Limb (tissue), 2 donors: ENCODE measurements at regions not wholly inside any gene's neighbourhood (a gene's known extent, or its start where the extent isn't known, plus 50 kb on each side); places are given as distances from the start of the nearest gene placed in this dataset.
"Not testable (repeated sequence)": the region's sequence is repeated elsewhere in the genome, so short reads cannot be mapped to it uniquely, and the experiment has no call there.

Experiments used
- DNase-seq, 2 donors: peaks; one replicate each; pipeline ENCODE4 v3.0.0-alpha.2; 2016; ENCODE audit errors: extremely low spot score in 2 of 2

DNA sequence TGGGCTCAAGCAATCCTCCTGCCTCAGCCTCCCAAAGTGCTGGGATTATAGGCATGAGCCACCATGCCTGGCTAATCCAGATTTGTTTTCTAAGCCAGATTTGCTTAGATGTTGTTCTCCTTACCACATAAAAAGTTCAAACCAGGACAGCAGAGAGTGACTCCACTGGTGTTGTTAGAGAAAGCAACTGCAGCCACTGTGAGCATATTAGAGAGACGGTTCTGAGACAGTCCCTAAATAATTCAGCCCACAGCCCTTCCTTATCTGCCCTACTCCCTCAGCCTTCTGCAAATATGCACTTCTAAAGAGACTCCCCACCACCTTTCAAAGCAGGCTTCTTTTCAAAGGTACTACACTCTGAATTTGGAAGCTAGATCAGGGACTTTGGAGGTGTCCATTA is 96.1 kb downstream of the DRD1 start:
- no peak for DNase-seq

GRCh38 chr5:175347027-175347426 is 97.0 kb downstream of the DRD1 start:
- DNase-seq, result no peak

GRCh38 chr5:175344331-175345195 is 99.4 kb downstream of the DRD1 start:
- no peak for DNase-seq

DNA sequence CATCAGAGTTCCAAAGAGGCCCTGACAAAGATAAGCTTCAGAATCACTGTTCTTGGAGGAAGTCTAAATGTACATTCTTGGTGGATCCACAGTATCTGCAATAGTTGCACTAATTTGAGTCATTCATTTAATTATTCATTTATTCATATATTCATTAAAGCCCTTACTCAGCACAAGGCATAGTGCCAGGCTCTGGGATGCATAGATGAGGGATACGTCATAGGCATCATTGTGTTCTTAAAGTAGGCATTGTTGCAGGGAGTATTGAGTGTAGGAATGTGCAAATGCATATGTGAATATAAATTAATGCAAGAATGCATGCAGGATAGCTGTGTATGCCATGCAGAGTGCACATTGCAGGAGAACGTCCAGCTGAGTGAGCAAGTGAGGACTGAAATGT is 100.7 kb downstream of the DRD1 start:
- DNase-seq, result no peak

GRCh38 chr5:175340180-175340579 is 103.8 kb downstream of the DRD1 start:
- no peak for DNase-seq

- DNase-seq, result no peak
Observed at GRCh38 chr5:175337680-175338079, 106.3 kb downstream of the DRD1 start.

DNA sequence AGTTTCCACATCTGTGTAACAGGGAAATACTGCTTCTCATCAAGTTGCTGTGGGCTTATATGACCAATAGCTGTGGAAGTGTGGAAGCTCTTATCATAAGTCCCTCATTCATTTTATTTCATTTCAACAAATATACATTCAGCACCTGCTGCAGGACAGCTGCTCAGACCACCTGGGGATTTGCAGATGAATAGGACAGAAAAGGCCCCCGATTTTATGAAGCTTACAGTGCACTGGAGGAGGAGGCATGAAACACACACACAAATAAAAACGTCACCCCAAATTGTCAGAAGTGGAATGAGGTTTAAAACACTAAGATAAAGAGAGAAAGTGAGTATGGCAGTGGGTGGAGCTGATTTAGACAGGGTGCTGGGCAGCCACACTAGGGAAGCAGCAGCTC is 107.2 kb downstream of the DRD1 start:
- DNase-seq, result no peak

DNA sequence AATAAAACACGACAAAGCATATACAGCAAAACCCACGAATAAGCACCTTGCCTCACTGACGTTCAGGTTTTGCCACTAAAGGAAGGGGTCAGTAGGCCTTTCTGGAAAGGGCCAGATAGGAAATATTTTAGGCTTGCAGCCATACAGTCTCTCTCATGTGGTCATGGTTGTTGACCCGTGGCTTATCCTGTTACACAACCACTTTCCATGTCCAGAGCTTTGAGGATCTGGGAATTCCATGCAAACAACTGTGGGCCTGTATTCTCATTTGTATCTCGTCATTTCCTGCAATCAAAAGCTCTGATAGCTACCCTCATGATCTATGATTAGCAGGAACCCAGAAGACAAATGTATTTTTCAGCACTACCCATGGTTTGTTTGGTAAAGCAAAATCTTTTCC is 108.3 kb downstream of the DRD1 start:
- DNase-seq, result no peak

DNA sequence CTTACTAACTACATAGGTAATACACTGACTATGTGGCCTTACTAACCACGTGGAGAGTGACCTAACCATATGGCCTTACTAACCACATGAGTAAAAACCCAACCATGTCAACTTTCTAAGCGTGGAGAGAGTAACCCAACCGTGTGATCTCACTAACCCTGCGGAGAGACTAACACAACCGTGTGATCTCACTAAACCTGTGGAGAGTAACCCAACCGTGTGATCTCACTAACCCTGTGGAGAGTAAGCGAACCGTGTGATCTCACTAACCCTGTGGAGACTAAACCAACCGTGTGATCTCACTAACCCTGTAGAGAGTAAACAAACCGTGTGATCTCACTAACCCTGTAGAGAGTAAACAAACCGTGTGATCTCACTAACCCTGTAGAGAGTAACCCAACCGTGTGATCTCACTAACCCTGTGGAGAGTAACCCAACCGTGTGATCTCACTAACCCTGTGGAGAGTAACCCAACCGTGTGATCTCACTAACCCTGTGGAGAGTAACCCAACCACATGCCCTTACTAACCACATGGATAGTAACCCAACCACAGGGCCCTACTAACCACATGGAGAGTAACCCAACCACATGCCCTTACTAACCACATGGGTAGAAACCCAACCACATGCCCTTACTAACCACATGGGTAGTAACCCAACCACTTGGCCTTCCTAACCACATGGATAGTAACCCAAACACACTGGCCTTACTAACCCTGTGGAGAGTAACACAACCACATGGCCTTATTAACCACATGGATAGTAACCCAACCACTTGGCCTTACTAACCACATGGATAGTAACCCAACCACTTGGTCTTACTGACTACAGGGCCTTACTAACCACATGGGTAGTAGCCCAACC is 112.6 kb downstream of the DRD1 start:
- not testable (repeated sequence) for DNase-seq

DNA sequence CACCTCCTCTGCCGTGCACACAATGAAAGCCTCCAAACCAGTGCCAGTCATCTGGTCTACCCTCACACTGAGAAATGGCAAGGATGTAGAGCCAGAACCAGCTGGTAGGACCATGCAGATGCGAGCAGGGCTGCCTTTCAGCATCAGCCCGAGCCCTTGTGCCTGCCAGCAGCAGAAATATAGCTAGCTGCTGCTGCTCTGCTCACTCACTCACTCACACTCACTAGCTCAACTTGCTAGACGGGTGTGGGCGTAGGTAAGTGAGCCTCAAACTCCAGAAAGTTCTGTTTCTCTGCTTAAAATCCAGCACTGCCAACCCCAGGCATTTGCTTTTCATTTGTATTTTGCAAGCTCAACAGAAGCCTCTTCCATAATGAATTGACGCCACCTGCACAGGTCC is 114.0 kb downstream of the DRD1 start:
- no peak for DNase-seq

DNA sequence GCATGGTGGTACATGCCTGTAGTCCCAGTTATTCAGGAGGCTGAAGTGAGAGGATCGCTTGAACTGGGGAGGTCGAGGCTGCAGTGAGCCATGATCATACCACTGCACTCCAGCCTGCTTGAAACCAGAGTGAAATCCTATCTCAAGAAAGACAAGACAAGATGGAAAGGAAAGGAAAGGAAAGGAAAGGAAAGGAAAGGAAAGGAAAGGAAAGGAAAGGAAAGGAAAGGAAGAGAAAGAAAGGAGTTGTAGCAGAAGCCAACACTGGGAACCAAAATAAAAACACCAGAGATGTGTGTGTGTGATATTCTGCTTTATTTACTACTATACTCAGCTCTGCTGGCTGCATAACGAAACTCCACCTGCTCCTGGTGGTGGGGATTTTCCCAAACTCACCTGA is 115.3 kb downstream of the DRD1 start:
- no peak for DNase-seq

- no peak for DNase-seq
Observed at GRCh38 chr5:175328176-175328575, 115.8 kb downstream of the DRD1 start.

GRCh38 chr5:175325681-175326080 is 118.3 kb downstream of the DRD1 start:
- DNase-seq, result no peak

- peak; percentile 29 to 52 for DNase-seq
Observed at GRCh38 chr5:175321927-175322532, 122.0 kb downstream of the DRD1 start.

DNA sequence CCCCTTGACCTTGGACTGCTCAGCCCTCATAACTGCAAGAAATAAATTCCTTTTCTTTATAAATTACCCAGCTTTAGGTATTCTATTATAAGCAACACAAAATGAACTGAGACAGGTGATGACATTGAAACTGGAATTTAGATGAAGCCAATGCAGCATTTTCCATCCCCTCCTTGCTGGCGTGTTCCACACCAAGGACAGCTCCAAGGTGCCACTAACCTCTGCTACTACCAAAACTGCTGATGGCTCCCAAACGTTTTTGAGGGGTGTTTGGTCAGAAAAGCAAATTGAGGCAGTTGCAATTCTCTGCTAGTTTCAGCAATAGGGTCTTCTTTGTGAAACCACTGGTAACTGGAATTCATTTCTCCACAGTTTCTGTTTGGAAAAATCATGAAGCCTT is 124.8 kb downstream of the DRD1 start:
- DNase-seq, result no peak

DNA sequence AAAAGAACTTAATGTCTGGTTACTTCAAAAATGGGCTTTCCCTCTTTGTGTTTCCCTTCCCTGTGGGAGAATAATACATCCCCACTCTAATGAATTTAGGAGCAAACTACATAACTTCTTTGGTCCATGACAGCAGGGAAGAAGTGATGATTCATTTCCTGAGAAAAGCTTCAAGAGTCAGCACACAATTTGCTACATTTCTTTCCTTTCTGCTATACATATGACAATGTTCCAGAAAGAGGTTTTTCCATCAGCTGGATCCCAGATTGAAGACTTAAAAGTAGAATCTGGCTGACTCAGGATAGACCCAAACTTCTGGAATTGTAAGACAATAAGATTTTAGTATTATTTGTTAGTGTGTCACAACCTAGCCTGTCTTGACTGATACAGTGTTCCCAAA is 126.1 kb downstream of the DRD1 start:
- no peak for DNase-seq

GRCh38 chr5:175309218-175309810 is 134.7 kb downstream of the DRD1 start:
- DNase-seq, result no peak

DNA sequence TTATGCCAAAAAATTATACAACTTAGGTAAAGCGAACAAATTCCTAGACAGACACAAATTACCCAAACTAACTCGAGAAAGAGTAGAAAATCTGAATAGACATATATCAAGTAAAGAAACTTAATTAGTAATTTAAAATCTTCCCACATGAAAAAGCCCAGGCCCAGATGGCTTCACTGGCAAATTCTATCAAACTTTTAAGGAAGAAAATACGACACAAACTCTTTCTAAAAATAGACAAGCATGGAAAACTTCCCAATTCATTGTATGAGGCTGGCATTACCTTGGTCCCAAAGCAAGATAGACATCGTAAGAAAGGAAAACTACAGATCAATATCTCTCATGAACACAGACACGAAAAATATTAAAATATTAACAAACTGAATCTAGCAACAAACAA is 135.3 kb downstream of the DRD1 start:
- DNase-seq, result no peak

DNA sequence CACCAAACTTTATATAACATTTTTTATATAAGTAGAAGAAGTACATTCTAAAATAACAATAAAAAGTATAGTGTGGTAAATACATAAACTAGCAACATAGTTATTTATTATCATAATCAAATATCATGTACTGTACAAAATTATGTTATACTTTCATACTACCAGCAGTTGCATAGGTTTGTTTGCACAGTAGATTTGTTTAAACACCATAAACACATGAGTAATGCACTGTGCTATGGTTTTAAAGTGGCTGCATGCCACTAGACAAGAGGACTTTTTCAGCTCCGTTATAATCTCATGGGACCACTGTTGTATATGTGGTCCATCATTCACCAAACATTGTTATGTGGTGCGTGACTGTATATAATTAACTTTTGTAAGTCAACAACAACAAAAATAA is 137.6 kb downstream of the DRD1 start:
- no peak for DNase-seq

GRCh38 chr5:175305251-175305650 is 138.7 kb downstream of the DRD1 start:
- DNase-seq, result no peak

- no peak for DNase-seq
Observed at GRCh38 chr5:175290379-175290778, 153.6 kb downstream of the DRD1 start.
